Activated CD8-positive, alpha-beta memory T cell treated with anti-CD3 and anti-CD28 coated beads for 24 hours (primary cell): ENCODE measurements at regions not wholly inside any gene's neighbourhood (a gene's known extent, or its start where the extent isn't known, plus 50 kb on each side); places are given as distances from the start of the nearest gene placed in this dataset.

Experiments
- DNase-seq: peaks from one replicate; pipeline ENCODE4 v3.0.0-alpha.2; 2020

- no peak for DNase-seq
These were observed 223.8 kb upstream of the ARRDC4 start for GRCh38 chr15:97736748-97737147.

- no peak for DNase-seq
These were observed 214.9 kb upstream of the ARRDC4 start for GRCh38 chr15:97745481-97746071.

- no peak for DNase-seq
These were observed 213.2 kb upstream of the ARRDC4 start for GRCh38 chr15:97747342-97747741.

GRCh38 chr15:97748576-97748975 lies 211.9 kb upstream of the ARRDC4 start:
- no peak for DNase-seq

- no peak for DNase-seq
These were observed 210.4 kb upstream of the ARRDC4 start for GRCh38 chr15:97750060-97750459.

GRCh38 chr15:97755726-97756125 lies 204.8 kb upstream of the ARRDC4 start:
- no peak for DNase-seq

- no peak for DNase-seq
These were observed 201.1 kb upstream of the ARRDC4 start for GRCh38 chr15:97759363-97759762.

GRCh38 chr15:97761110-97761509 lies 199.4 kb upstream of the ARRDC4 start:
- DNase-seq, result no peak

- no peak for DNase-seq
These were observed 177.3 kb upstream of the ARRDC4 start for GRCh38 chr15:97783240-97783639.

- DNase-seq, result no peak
These were observed 173.8 kb upstream of the ARRDC4 start for GRCh38 chr15:97786741-97787140.

GRCh38 chr15:97790180-97790579 lies 170.3 kb upstream of the ARRDC4 start:
- no peak for DNase-seq

GRCh38 chr15:97791824-97792792 lies 168.4 kb upstream of the ARRDC4 start:
- DNase-seq, result no peak

GRCh38 chr15:97804950-97805349 lies 155.6 kb upstream of the ARRDC4 start:
- no peak for DNase-seq

- DNase-seq, result no peak
These were observed 153.7 kb upstream of the ARRDC4 start for GRCh38 chr15:97806766-97807165.

GRCh38 chr15:97815835-97816234 lies 144.7 kb upstream of the ARRDC4 start:
- DNase-seq, result no peak

- no peak for DNase-seq
These were observed 143.1 kb upstream of the ARRDC4 start for GRCh38 chr15:97817276-97817890.

GRCh38 chr15:97836003-97836402 lies 124.5 kb upstream of the ARRDC4 start:
- DNase-seq, result no peak

GRCh38 chr15:97837896-97838295 lies 122.6 kb upstream of the ARRDC4 start:
- no peak for DNase-seq

GRCh38 chr15:97838606-97839210 lies 121.8 kb upstream of the ARRDC4 start:
- no peak for DNase-seq

GRCh38 chr15:97840501-97840900 lies 120.0 kb upstream of the ARRDC4 start:
- DNase-seq, result no peak

- no peak for DNase-seq
These were observed 118.9 kb upstream of the ARRDC4 start for GRCh38 chr15:97841558-97841957.

- no peak for DNase-seq
These were observed 111.3 kb upstream of the ARRDC4 start for GRCh38 chr15:97849183-97849582.

GRCh38 chr15:97858296-97858695 lies 102.2 kb upstream of the ARRDC4 start:
- no peak for DNase-seq
